T follicular helper cell (primary cell): ENCODE measurements at regions not wholly inside any gene's neighbourhood (a gene's known extent, or its start where the extent isn't known, plus 50 kb on each side); places are given as distances from the start of the nearest gene placed in this dataset.

Source experiments
- DNase-seq: peaks from one replicate; pipeline ENCODE4 v3.0.0-alpha.2; 2020; ENCODE audit warnings: low read depth

DNA sequence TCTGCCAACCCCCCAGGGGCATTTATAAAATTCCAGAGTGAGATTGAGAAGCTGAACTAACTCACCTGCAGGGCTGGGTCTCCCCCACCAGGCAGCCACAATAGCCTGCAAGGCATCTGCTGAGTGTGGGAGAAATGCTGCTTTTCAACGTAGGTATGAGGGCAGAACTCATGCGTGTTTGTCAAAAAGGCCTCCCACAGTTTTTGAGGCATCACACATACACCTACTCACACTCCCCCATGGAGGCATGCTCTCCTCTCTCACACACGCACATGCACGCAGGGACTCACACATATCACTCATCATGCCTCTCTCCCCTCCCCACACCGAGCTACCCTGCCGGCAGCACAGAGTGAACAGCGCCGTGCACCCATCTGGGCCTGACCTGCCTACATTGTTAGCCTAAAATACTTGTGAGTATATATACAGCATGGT, 390.5 kb downstream of the FGF9 start:
- DNase-seq, result peak; percentile 44

DNA sequence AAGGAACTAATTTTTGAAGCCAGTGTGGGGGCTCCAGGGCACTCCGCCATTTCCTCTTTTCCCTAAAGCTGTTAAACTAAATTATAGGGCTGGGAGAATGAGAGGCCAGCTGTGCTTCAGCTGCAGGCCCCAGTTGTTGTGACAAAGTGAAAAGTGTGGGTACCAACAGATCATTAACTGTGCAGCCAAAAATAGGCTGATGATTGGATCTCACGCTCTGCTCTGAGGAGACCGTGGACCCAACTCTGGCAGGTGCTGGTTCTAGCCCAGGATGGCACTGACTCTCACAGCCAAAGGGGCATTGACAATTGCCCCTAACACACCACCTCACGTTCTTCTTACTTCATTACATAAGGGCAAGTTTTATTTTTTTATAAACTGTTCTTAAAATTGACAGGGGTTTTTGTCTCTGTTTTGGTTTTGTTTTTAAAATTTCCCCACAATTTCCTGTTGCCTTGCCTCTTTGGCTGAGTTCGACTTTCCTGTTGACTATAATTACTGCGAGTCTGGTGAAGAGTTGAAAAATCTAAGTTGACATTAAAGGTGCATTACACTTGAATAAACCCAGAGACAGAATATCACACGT, 391.0 kb downstream of the FGF9 start:
- DNase-seq, result no peak

DNA sequence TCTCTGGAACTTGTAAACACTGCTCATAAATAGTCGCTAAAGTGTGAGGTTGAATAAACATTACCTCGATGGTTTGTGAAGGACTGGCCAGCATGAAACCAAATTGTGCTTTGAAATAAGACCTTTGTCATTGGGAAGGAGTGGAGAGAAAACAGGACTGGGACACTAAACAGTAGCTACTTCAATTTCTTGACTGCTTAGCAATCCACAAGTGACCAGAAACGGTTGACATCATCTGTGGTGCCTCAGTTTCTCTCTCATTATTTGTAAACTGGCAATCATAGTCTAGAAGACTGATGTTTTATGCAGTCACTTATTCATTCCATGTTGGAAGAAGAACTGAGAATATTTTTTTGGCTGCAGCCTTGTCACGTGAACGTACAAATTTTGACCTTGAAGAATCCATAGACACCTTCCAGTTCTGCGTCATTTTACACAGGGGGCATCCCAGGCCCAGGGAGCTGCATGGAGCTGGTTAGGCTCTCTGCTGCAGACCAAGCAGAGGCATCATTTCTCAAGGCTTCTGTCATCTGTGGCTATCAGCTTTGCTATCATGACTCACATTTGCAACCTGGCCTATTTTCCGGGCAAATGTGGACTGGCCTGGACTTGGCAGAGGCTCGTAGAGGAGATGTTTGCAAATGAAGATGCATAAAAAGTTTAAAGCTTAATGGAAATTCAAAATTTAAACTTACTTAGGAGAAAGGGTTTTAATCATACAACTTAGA, 391.8 kb downstream of the FGF9 start:
- DNase-seq, result no peak

DNA sequence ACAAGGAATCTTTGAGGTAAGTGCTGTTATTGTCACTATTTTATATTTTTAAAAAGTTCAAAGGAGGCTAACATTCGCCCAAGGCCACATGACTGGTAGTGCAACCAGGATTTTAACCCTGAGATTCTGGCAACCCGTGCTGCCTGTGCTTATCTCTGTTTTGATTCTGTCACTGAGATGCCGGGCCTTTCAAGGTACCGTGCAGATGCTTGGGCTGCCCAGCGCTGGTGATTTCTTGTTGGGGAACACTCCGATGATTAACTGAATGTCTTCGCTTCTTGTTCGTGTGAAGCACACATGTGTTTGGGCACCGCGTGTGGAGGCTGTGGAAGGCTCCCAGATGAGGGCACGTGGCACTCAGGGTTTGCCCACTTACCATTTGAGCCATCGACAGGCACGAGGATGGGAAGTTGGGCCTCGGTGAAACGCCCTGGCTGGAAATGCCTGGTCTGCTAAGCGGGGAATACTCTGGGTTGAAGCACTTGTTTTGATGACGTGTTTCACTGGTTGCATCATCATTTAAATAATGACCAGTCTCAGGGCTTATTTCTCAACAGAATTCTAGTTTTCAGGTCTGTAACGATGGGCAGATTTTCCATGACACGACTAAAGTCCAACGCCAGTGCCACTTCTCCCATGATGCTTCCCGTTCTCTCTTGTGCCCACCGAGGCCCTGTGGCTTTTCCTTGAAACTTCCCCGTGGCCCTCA, 392.7 kb downstream of the FGF9 start:
- DNase-seq, result no peak

DNA sequence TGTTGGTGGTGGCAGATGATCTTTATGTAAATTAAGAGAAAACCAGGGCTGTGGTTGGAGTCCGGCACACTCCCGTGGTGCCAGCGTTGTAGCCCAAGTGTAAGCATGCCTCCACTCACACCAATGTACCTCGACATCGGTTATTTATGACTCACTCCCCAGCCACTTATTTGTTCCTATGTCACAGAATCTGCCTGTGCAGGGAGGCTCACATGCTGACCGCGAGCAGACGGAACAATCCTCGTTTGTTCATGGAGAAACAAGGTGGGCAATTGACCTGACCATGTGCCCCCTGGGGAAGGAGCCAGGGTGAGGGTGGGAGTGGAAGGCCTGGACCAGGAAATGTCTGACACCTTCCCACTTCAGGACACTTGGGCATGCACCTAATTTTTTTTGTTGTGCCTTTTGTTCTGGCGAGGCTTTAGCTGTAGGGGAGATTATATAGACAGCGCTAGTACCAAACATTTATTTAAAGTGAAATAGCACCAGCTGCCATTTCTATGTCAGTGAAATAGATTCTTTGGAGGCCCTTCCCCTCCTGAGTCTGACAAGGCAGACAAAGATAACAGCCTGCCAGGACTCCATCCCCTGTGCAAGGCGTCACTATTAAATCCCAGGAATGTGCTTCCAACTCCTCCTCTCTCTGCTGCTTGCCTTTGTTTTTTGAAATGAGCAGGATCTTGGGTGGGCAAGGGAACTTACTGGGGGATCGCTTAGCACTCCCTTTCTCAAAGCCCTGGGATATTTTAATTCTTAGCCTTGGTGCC, 394.2 kb downstream of the FGF9 start:
- no peak for DNase-seq

DNA sequence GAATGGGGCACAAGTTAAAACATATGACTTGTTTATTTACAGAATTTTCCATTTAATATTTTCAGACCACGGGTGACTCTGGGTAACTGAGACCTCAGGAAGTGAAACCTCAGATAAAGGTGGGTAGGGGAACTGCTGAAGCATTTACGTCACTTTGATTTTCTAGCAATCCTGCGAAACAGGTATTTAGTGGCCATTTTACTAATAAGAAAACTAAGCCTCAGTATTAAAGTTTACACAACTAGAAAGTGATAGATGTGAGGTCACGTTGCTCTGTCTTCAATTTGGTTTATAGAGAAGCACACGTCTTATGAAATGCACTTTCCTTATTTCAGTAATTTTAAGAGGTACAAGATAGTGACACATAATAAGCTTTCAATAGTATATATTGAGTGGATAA, 402.8 kb downstream of the FGF9 start:
- no peak for DNase-seq

DNA sequence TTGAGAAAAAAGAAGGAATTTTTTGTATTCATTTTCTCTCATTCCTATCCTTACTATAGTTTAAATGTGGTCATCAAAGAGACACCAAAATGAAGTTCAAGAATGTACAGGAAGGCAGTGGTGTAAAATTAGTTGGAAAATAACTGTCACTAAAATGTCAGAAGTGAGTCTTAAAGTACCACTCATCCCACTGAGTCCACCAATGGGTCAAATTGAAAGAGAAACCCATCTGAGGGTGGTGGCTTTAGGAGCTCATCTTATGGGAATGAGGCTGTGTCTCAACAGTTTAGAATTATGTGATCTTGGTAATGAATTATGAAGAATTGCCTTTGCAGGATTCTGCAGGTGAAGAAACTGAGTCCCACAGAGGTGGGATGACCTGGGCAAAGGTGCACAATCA, 403.5 kb downstream of the FGF9 start:
- no peak for DNase-seq

DNA sequence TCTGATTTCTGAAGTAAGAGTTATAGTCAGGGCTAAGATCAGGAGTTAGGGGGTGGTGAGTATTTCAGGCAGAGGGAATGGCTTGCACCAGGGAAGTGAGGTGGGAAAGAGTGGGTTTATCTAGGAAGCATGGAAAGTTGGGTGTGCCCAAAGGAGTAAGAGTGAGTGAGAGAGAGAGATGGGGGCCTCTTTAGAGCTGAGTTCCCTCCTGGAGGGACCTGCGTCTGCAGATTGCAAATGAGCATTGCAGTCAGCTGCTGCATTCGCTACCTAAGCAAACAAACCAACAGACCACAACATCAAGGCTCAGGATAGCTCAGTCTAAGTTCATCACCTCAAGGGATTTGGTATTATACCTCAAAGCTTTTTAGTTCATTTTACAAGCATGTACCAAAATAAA, 405.8 kb downstream of the FGF9 start:
- no peak for DNase-seq

DNA sequence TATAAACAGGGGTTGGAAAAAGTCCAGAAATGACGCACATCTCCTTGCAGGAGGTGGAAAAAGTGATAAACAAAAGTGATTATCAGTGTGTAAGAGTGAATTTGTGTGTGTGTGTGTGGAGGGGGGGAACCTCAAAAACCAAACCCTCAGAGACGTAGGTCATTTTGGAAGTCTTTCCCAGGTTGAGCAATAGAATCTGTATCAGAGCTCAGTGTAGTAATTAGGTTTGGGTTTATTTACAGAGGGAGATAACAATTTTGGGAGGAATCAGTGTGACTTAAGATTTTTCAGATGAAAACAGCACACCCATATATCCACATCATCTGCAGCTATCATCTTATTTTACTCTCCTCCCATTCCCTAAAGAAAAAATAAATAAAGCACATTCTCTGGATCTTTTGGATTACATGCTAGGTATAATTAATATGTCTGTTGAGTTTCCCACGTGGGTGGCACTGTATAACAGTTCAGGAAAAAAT, 406.4 kb downstream of the FGF9 start:
- no peak for DNase-seq

DNA sequence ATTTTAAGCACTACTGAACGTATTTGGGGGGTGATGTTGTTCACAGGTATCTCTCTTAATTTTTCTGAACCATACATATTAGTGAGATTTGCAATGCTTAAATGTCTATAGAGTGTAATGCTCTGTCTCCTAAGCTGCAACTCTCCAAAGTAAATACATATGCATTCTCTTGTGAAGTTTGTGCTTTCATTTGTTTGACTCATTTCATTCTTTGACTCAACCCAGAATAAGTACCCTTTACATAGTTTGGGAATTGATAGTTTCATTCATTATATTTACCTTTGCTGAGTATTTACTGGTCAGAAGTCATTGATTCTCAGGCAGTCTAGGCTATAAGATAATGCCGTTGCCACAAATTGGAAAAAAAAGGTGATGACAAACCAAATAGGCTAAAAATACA, 406.9 kb downstream of the FGF9 start:
- DNase-seq, result no peak

DNA sequence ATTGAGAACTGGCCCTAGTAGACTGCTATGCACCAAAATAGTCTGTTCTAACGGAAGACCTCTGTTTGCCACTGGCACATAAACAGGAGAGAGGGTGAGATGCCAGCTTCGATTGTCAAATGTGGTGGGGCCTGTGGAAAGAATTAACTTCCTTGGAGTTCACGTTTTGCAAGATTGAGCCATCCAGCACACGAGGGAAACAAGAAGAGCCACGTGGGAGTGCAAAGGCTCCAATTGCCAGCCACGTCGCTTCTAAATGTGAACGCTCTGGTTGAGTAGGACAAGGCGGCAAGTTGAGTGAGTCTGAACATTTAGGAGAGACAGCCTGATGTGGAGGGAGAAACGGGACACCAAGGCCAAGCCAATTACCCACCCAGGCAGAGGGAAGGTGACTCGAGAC, 409.1 kb downstream of the FGF9 start:
- DNase-seq, result no peak

DNA sequence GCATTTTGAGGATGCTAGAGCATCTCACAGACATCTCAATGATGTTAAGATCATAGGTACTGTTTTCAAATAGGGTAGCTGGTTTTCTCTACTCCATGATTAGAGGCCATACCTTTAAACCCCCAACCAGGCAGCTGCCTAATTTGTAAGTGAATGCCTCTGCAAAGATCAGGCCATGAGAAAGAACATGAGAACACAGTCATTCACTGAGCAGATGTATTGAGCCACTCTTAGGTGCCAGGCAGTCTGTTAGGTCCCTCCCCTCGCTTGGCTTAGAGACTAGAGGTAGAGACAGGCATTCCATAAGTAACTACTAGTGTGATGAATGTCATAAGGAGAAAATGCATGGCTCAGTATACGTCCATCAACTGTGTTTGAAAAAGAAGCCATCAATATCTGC, 410.0 kb downstream of the FGF9 start:
- DNase-seq, result no peak

DNA sequence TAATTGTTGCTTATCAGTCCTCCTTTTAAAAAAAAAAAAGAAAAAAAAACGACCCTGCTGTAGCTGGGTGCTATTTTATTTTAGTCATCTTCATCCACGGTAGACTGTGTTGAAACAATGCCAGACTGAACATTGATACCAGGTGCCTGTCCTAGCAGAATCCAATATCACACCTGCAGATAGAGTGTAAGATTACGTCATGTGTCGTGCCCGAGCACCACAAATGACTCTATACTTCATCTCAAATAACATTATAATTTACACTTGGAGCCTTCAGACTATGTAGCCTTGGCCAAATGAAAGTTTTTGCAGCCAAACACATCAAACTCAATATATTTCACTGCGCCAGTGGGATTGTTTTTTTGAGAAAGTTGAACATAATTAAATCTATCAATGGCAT, 410.6 kb downstream of the FGF9 start:
- no peak for DNase-seq

DNA sequence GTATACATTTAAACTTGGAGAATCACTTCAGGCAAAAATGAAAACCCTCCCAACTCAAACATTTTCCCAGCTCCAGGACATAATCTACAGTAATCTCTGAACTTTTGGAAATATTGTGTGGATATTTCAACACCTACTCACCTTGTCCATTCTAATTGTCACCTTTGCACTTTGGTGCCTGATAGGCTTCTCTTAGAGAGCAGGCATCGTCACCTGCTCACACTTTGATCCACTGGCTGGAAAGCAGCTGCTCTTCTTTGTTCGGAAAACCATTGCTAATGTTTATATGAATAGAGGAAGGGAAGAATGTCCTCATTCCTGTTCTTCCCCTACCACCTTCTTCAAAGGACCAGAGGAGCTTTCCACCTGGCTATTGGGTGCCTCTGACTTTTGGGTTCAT, 411.2 kb downstream of the FGF9 start:
- no peak for DNase-seq

DNA sequence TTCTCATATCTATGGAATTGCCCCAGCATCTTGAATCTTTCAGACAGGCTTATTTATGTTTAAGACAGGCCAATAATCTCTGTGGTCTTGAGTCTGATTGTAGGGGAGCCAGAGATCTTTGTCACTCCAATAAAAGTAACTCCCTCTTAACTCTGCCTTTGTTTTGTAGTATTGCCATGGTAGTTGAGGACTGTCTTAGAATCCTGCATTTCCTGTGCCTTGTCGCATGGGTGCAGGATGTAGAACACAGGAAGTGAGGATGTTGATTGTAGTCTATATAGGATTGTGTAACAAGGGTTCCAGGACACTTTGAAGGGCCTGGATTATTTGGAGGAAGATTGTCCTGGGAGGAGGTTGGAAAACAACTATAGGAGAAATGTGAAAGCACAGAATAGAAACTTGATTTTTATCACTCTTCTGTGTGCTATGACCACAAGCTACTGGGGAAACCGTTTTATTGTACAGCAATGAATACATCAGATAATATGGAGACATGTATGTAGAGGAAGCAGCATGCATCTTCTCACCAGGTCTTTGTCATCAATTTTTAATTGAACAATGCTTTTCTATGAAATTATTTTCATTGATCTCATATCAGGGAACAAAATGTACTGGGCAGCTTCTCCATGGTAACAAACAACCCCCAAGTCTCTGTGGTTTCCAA, 411.7 kb downstream of the FGF9 start:
- DNase-seq, result no peak

DNA sequence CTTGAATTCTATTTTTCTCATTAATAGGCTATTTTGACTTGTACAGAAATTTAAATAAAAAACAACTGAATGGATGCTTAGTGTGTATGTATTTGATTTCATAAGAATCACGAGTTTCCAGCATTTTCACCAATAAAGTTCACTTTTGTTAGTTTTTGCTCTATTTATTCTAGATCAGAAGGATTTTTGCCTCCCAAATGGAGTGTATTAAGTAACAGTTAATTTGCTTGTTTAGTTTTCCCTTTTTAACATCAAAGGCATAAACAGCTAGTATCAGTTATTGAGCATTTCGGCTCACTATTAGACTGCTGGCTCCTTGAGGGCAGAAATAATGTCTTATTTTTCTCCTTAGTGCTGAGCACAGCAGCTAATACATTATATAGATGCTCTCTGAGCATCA, 414.1 kb downstream of the FGF9 start:
- DNase-seq, result no peak

DNA sequence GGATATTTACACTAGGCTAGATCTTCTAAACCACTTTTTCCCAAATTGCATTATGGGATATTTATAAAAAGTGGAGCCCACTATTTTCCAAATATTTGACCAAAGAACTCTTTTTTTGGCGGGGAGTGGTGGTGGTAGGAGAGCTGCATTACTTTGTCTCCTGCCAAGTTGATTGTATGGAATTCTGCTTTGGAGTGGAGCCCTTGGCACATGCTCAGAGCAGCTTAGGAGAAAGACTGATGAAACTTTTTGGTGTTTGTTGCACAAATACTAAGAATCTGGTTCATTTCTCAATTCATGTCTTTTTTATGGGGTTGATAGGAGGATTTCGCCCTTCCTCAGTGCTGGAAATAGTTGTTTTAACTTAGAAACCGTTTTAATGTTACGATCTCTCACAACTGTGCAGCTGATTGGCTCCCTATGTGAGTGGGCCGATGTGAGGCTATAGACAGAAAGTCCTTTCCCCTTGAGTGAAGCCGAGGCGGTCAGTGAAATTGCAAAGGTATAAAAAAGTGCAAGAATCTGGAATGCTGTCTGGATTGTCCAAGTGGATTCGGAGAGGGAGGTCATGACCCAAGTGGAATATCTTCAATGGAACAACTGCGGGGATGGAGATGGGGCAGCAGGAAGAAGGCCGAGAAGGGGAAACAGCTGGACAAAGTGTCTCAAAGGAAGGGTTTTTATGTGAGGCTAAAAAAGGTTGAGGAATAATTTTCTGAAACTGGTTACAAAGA, 415.9 kb downstream of the FGF9 start:
- DNase-seq, result no peak

DNA sequence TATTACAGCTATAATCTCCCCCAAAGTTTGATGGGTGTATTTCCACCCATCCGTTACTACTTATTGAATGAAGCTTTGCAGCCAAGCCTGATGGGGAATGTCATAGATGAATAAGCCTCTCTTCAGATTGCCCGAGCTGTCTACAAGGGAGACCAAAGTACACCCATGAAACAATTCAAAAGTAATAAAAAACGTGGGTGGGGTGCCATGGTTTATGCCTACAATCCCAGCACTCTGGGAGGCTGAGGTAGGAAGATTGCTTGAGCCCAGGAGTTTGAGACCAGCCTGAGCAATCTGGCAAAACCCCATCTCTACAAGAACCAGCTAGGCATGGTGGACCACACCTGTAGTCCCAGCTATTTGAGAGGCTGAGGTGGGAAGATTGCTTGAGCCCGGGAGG, 419.2 kb downstream of the FGF9 start:
- DNase-seq, result no peak

DNA sequence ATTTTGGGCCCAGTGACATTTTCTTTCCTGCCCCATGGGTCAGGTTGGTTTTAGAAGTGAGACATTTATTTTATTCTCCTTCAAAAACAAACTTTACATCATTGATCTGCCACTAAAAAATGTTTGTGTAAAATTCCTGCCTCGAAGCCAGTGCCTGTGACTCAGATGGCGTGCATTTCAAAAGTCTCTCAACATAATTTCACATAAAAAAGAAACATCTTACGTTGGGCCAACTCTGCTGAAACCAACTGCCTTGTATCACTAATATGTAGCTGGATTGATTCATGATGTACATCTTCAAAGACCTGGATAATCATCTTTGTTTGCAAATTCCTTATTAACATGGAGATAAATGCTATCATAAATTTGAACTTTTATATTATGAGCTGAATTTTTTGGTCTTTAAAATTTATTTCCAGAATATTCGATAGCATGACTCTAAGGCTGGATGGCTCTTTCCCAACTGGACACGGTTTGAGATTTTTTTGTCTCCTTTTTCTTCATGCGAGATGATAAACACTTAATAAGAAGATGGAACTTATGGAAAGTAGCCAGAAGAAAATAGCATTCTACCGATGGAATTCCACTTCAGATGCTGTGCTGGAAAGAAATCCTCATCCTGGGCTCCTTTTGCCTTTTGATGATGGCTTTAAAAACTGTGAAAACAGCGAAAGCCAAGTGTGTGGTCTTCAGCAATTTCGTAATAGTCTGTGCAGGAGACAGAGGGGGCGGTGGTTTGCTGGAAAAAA, 420.5 kb downstream of the FGF9 start:
- DNase-seq, result no peak

DNA sequence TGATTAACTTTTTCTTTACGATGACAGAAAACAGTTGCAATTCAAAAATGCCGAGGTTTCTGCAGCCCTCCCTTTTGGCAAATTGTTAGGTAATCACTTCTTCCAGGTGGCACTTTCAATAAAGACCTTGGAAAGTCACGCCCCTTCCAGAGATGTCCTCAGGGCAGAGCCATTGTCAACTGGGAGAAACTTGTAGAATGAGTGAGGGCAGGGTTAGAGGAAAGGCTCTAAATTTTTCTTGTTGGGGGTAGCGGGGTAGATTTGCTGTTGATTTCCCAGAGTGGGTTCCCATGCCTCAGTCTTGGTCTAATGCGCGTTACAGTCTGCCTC, 421.1 kb downstream of the FGF9 start:
- no peak for DNase-seq
